ENCODE measurements at regions not wholly inside any gene's neighbourhood (a gene's known extent, or its start where the extent isn't known, plus 50 kb on each side); places are given as distances from the start of the nearest gene placed in this dataset.

- TF ChIP-seq, protein P1, sequence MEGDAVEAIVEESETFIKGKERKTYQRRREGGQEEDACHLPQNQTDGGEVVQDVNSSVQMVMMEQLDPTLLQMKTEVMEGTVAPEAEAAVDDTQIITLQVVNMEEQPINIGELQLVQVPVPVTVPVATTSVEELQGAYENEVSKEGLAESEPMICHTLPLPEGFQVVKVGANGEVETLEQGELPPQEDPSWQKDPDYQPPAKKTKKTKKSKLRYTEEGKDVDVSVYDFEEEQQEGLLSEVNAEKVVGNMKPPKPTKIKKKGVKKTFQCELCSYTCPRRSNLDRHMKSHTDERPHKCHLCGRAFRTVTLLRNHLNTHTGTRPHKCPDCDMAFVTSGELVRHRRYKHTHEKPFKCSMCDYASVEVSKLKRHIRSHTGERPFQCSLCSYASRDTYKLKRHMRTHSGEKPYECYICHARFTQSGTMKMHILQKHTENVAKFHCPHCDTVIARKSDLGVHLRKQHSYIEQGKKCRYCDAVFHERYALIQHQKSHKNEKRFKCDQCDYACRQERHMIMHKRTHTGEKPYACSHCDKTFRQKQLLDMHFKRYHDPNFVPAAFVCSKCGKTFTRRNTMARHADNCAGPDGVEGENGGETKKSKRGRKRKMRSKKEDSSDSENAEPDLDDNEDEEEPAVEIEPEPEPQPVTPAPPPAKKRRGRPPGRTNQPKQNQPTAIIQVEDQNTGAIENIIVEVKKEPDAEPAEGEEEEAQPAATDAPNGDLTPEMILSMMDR (IDR thresholded peaks at IDR 0.05; ENCODE audit: low read length), result no peak
- TF ChIP-seq EZH2 (IDR thresholded peaks at IDR 0.05; ENCODE audit: borderline replicate concordance, low read length), result no peak
Observed at GRCh38 chr17:15145621-15146020, 119.5 kb downstream of the PMP22 start.
